C4-2B (cell line): ENCODE measurements at regions not wholly inside any gene's neighbourhood (a gene's known extent, or its start where the extent isn't known, plus 50 kb on each side); places are given as distances from the start of the nearest gene placed in this dataset.

Source experiments
- ZFX ChIP-seq: fragments of 450-650 bp; IDR thresholded peaks from 2 replicates; pipeline ENCODE4 v1.6.1; 2017
- TF ChIP-seq, protein P1 (sequence below): fragments of 450-650 bp; conservative IDR thresholded peaks from 2 replicates; pipeline ENCODE4 v1.5.1; 2017; ENCODE audit warnings: mild to moderate bottlenecking

DNA sequence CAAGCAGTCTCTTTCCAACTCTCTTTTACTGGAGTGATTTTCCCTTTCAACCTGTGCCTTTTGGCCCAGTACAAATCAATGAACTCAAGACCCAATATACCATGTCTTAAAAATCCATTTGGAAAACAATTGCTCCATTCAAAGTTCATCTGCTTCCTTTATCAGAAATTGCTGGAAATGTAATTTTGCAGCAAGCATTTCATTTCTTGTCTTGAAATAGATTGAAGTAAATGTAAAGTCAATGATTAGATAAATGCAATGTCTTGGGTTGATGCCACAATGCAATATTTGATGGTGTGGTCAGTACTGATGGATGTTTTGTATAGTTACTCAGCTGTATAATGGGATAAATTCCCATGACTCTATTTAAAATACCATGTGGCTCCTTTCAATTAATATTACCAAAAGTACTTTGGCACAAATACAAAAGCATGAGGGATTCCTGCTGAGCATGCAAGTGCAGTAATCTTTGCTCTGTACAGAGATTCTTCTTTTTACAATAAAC, 707.7 kb upstream of the NOVA1 start:
- TF ChIP-seq, protein P1, sequence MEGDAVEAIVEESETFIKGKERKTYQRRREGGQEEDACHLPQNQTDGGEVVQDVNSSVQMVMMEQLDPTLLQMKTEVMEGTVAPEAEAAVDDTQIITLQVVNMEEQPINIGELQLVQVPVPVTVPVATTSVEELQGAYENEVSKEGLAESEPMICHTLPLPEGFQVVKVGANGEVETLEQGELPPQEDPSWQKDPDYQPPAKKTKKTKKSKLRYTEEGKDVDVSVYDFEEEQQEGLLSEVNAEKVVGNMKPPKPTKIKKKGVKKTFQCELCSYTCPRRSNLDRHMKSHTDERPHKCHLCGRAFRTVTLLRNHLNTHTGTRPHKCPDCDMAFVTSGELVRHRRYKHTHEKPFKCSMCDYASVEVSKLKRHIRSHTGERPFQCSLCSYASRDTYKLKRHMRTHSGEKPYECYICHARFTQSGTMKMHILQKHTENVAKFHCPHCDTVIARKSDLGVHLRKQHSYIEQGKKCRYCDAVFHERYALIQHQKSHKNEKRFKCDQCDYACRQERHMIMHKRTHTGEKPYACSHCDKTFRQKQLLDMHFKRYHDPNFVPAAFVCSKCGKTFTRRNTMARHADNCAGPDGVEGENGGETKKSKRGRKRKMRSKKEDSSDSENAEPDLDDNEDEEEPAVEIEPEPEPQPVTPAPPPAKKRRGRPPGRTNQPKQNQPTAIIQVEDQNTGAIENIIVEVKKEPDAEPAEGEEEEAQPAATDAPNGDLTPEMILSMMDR: no peak
- TF ChIP-seq ZFX: no peak
